Endometrial microvascular endothelial cells (primary cell): ENCODE measurements at regions not wholly inside any gene's neighbourhood (a gene's known extent, or its start where the extent isn't known, plus 50 kb on each side); places are given as distances from the start of the nearest gene placed in this dataset.

Experiments used
- in situ Hi-C: cut with HindIII; loops from 2 replicates; pipeline ENCODE4 v1.10.0; 2017; ENCODE audit warnings: low sequenced_read_pairs, low pct_unique_long_range_greater_than_20kb; ENCODE audit errors: inconsistent ontology term

DNA sequence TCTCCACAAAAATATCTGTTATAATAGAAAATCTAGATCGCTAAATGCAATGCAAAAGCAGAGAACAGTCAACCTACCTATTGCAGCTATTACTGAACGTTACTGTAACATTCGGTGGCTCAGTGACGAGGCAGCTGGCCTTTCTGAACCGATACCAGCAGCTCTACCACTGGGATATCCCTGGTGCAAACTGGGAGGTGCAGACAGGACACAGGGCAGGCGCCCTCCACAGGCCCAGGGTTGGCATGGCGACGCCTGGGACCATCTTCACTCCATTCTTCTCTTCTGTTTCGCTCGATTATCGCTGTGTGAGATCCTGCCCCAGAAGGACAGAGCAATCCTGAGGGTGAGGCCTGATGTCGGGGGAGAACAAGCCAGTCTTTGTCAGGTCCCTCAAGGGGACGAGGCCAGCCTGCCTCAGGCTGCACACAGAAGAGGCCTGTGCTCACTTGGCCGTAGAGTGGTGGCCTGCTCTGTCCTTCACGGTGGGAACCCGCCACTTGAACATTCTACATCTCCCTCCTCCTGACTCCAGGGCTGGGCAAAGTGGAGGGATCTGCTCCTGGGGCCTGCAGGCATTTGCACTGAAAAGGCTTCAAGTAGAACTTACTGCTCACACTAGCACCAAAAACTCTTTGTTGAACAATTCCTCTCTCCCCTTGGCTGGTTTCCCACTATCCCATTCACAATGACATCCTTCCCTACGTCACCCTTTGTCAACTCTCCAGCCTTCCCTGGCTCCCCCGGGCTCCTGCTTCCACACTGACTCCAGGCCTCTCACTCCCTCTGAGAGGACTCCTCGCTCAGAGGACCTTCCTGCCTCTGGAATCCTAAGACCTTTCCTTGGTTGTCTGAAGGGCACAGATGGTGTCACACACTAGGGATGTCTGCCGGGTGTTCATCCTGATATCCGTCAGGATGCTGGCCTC lies 49.7 kb downstream of the CYRIA start:
- in situ Hi-C loops = no loop called here

- in situ Hi-C loops = no loop called here
Measured at GRCh38 chr2:16615246-16615645, 50.4 kb downstream of the CYRIA start.

DNA sequence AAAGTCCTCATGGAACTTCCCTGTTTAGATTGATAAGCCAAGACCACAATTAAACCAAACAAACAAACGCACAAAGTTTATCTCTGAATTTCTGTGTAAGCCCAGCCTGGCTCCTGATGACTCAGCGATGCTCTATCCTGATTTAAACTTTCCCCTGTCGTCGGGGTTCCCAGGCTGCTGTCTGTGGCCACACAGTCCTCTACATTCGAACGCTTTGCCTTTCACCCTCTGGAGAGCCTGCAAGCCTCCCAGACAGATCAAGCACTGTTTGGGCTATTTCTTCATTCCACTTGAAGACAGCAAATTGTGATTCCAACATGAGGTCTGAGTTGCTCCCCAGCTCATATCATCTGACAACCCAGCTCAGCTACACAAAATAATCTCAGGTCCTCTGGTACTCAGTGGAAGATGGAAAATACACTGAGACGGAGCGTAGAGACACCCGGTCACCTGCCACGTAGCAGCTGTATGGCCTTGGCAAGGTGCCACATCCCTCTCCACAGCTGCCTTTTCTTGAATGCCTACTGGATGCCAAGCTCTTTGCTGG lies 51.2 kb downstream of the CYRIA start:
- in situ Hi-C loops = no loop called here

DNA sequence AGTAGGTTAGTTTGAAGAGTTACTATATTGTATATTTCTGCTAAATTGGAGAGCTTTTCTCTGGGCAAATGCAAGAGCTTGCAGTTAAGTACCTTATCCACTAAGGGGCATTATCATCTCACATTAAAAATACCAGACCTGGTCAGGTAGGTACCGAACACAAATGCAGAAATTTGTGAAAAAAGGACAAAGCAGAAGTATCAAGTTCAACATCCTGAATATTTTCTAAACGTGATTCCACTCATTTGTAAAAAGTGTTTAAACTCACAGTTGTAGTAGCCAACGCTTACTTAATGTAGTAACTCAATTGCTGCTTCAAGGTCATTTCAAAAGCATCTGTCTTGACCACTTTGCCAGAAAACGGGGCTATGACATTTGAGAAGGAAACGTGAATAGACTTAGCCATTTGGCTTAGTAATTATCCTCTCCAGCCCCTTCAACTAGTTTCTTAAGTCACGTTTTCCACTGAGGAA lies 52.1 kb downstream of the CYRIA start:
- in situ Hi-C loops = no loop called here

DNA sequence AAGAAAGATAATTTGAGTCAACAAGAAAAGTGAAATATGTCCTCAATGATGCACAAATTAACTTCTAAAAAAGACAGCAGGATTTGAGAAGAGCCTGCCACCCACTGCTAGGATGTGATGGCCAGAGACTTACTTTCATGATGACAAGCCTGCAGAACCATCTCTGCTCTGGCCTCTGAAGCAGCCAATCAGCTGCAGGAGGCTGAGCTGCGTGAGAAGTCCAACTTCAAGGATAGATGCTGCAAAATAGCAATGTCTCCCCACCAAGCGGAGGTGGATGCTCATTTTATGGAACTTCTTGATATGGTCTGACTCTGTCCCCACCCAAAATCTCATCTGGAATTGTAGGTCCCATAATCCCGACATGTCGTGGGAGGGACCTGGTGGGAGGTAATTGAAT lies 53.1 kb downstream of the CYRIA start:
- in situ Hi-C loops = no loop called here

GRCh38 chr2:16609786-16610185 lies 55.8 kb downstream of the CYRIA start:
- in situ Hi-C loops = no loop called here

DNA sequence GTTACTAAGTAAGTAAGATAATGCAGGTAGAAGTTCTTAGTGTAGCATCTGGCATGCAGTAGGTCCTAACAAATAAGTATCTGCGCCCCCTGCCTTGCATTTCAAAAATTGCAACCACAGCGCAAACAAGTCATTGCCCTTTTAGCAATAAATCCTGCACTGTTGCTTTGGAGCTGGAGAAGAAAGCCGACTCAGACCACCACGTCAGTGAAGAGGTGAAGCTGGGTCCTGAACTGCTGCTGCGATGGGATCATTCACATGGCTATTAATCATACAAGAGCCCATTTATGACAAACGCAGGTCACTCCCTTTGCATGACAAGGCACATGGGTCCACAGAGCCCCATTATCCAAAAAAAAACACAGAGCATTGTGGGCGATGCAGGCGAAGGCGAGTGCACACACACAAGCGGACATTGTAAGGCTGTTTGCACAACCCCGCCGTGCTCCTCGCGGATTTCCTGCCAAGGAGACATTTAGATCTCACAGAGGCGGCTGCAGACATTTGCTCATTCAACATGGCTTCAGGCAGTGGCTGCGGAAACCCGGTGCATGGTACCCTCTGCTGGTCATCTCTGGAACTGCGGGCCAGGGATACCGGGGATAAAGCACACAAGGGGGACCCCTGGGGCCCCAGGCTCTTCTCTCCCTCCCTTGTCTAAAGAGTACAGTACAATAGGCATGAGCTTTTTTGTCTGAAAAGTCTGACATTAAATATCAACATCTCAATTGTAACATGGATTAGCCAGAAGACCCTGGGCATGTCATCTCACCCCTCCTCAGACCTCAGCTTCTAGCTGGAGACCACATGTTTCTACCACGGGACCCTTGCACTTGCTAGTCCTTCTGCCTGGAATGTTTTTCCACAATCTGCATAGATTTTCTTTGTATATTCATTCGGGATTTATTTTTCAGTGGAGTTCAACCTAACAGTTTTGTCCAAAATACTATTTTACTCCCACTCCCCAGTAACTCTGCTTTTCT lies 56.7 kb downstream of the CYRIA start:
- in situ Hi-C loops = no loop called here

GRCh38 chr2:16607301-16607700 lies 58.3 kb downstream of the CYRIA start:
- in situ Hi-C loops = no loop called here

DNA sequence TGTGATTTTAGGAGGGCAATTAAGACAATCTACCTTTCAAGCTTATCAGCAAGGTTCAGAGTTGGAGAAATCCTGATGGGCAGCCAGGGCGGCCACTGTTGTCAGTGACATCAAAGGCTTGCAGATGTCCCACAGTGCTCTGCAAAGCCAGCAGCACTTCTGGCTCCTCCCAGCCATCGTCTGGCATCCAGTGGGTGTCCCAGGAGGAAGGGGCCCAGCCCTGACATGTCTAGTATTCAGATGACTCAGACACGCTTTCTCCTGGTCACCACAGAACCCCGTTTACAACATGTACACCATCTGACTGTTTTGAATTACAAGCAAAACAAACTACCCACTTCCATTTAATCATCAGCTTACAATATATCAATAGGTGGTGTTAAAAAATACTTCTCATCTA lies 61.4 kb downstream of the CYRIA start:
- in situ Hi-C loops = no loop called here

- in situ Hi-C loops = no loop called here
Measured at GRCh38 chr2:16591370-16591933, 74.2 kb downstream of the CYRIA start.

DNA sequence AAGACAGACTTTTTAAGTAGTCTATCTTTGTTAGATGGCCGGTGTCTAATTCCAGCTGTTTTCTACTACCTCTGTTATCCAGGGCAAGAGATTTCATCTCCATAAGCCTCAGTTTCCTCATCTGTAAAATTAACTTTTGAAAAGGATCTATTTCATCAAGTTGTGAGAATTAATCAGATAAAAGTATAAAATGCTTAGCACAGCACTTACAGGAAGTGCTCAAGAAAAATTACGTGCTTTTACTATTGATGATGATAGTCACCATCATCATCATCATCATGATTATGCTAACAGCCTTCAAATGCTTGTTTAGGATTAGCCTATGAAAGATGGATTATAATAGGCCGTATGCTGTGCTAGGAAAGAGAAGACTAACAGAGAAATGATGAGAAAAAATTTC lies 76.2 kb downstream of the CYRIA start:
- in situ Hi-C loops = no loop called here

GRCh38 chr2:16588565-16588964 lies 77.1 kb downstream of the CYRIA start:
- in situ Hi-C loops = no loop called here

- in situ Hi-C loops = no loop called here
Measured at GRCh38 chr2:16587601-16588000, 78.0 kb downstream of the CYRIA start.

- in situ Hi-C loops = no loop called here
Measured at GRCh38 chr2:16584824-16585540, 80.7 kb downstream of the CYRIA start.

DNA sequence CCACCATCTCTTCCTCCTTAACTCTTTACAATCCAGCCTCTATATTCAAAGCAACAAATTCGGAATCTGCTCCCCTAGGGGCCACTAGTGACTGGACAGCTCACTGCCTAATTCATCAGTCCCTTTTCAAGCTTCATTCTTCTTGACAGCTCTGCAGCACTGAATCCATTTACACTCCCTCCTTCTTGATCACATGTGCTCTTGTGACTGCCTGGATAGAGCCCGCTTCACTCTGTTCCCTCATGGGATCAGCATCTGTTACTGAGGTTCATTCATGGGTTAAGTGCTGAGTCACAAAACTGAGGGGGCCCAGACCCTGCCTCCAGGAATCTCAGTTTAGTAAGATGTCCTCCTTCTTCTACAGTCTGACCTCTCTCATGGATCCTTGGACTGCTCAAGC lies 81.5 kb downstream of the CYRIA start:
- in situ Hi-C loops = no loop called here

- in situ Hi-C loops = no loop called here
Measured at GRCh38 chr2:16581241-16581640, 84.4 kb downstream of the CYRIA start.

GRCh38 chr2:16578081-16578480 lies 87.6 kb downstream of the CYRIA start:
- in situ Hi-C loops = no loop called here

- in situ Hi-C loops = no loop called here
Measured at GRCh38 chr2:16570516-16570915, 95.1 kb downstream of the CYRIA start.
